Liver (tissue), 1 donor: ENCODE measurements at regions not wholly inside any gene's neighbourhood (a gene's known extent, or its start where the extent isn't known, plus 50 kb on each side); places are given as distances from the start of the nearest gene placed in this dataset.

ENCODE experiments used
- YY1 ChIP-seq: IDR thresholded peaks from 2 replicates; pipeline ENCODE4 v1.6.1; 2016; ENCODE audit warnings: antibody characterized with exemption, mild to moderate bottlenecking
- ZBTB33 ChIP-seq: IDR thresholded peaks from 2 replicates; pipeline ENCODE4 v1.6.1; 2016; ENCODE audit warnings: antibody characterized with exemption

GRCh38 chr3:72194458-72194857 is 409.5 kb upstream of the PROK2 start:
- TF ChIP-seq ZBTB33 (no peak), YY1 (no peak)
